ENCODE measurements at regions not wholly inside any gene's neighbourhood (a gene's known extent, or its start where the extent isn't known, plus 50 kb on each side); places are given as distances from the start of the nearest gene placed in this dataset.

- Histone ChIP-seq H3K36me3 (no peaks in the 10 kb centered on the region), H3K4me1 (no peaks in the 10 kb centered on the region), H3K9me3 (peaks cover 0 to 8% (median 0%) of the 10 kb centered on the region in 3 donors), H3K27me3 (no peaks in the 10 kb centered on the region), H3K4me3 (no peak overlapping the region), H3K27ac (no peak overlapping the region)
- 47 to 55% methylated on average over 5 of the region's 5 CpGs for WGBS, 2 donors
- no peak for TF ChIP-seq POLR2A (IDR thresholded peaks at IDR 0.05)
- TF ChIP-seq CTCF (IDR thresholded peaks at IDR 0.05): no peak
- no peak for DNase-seq
- intact Hi-C loops (cut with DNase I): no loop called here
These were observed 406.5 kb upstream of the MON1B start for GRCh38 chr16:76784530-76784929.

- H3K4me1 ChIP-seq: no peaks in the 10 kb centered on the region
- H3K9me3 ChIP-seq: peaks cover 0 to 8% (median 0%) of the 10 kb centered on the region in 3 donors
- intact Hi-C loops (cut with DNase I): no loop called here
- WGBS, 2 donors: 66% methylated on average over 4 of the region's 4 CpGs
- DNase-seq: no peak
- no peaks in the 10 kb centered on the region for H3K36me3 ChIP-seq
- TF ChIP-seq POLR2A (IDR thresholded peaks at IDR 0.05) (no peak), CTCF (IDR thresholded peaks at IDR 0.05) (no peak)
- H3K27ac ChIP-seq: no peak overlapping the region
- H3K27me3 ChIP-seq: no peaks in the 10 kb centered on the region
- H3K4me3 ChIP-seq: no peak overlapping the region
These were observed 403.6 kb upstream of the MON1B start for GRCh38 chr16:76787394-76787793.

- Histone ChIP-seq H3K27ac (no peak overlapping the region), H3K27me3 (no peaks in the 10 kb centered on the region), H3K9me3 (peaks cover 0 to 8% (median 0%) of the 10 kb centered on the region in 3 donors), H3K4me3 (no peak overlapping the region), H3K36me3 (no peaks in the 10 kb centered on the region), H3K4me1 (no peaks in the 10 kb centered on the region)
- intact Hi-C loops (cut with DNase I): no loop called here
- TF ChIP-seq POLR2A (IDR thresholded peaks at IDR 0.05) (no peak), CTCF (IDR thresholded peaks at IDR 0.05) (no peak)
- 72 to 76% methylated on average over 2 of the region's 2 CpGs for WGBS, 2 donors
- DNase-seq: no peak
These were observed 399.8 kb upstream of the MON1B start for GRCh38 chr16:76791151-76791550.

DNA sequence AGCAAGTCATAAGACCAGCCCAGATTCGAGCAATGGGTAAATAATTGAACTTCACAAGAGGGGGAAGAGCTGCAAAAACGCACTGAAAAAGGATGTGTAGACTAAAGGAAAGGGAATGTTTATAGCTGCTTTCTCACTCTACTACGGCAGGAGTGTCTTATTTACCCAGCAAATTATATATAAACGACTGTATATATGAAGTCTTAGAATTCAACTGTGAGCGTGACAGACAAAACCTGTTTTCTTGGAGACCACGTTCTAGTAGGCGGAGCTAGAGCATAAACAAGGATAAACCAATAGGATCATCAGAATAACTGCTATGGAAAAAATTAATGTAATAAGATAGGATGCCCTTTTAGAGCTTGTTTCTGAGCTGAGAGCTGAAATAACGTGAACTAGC lies 394.6 kb upstream of the MON1B start:
- no peaks in the 10 kb centered on the region for H3K4me1 ChIP-seq
- no peaks in the 10 kb centered on the region for H3K36me3 ChIP-seq
- no peaks in the 10 kb centered on the region for H3K27me3 ChIP-seq
- no peak for DNase-seq
- H3K27ac ChIP-seq: no peak overlapping the region
- WGBS, 2 donors: 38 to 39% methylated on average over 7 to 8 of the region's 8 CpGs
- intact Hi-C loops (cut with DNase I): no loop called here
- H3K4me3 ChIP-seq: no peak overlapping the region
- no peak for TF ChIP-seq POLR2A (IDR thresholded peaks at IDR 0.05)
- TF ChIP-seq CTCF (IDR thresholded peaks at IDR 0.05): no peak
- no peaks in the 10 kb centered on the region for H3K9me3 ChIP-seq

DNA sequence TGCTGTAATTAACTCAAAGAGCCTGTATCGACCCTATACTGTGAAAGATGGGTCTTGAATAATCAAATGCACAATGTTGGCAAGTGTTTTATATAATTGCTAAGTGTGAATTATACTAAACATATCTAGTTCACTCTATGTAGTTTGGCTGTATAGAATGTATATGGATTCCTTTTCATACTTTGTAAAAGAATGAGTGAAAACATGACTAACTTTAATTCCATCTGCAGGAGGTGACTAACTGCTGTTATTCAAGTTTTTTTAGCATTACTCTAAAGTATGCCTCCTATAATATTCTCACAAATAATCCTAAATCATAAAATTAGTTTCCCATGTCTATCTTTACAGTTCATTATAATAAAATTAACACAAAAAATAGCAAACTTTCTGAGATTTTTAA lies 394.0 kb upstream of the MON1B start:
- TF ChIP-seq CTCF (IDR thresholded peaks at IDR 0.05) (no peak), POLR2A (IDR thresholded peaks at IDR 0.05) (no peak)
- no peaks in the 10 kb centered on the region for H3K4me1 ChIP-seq
- H3K27ac ChIP-seq: no peak overlapping the region
- WGBS, 2 donors: 45 to 56% methylated on average over 1 of the region's 1 CpG
- intact Hi-C loops (cut with DNase I): no loop called here
- no peaks in the 10 kb centered on the region for H3K27me3 ChIP-seq
- DNase-seq: no peak
- H3K36me3 ChIP-seq: no peaks in the 10 kb centered on the region
- no peak overlapping the region for H3K4me3 ChIP-seq
- no peaks in the 10 kb centered on the region for H3K9me3 ChIP-seq
